ENCODE measurements at regions not wholly inside any gene's neighbourhood (a gene's known extent, or its start where the extent isn't known, plus 50 kb on each side); places are given as distances from the start of the nearest gene placed in this dataset.

DNA sequence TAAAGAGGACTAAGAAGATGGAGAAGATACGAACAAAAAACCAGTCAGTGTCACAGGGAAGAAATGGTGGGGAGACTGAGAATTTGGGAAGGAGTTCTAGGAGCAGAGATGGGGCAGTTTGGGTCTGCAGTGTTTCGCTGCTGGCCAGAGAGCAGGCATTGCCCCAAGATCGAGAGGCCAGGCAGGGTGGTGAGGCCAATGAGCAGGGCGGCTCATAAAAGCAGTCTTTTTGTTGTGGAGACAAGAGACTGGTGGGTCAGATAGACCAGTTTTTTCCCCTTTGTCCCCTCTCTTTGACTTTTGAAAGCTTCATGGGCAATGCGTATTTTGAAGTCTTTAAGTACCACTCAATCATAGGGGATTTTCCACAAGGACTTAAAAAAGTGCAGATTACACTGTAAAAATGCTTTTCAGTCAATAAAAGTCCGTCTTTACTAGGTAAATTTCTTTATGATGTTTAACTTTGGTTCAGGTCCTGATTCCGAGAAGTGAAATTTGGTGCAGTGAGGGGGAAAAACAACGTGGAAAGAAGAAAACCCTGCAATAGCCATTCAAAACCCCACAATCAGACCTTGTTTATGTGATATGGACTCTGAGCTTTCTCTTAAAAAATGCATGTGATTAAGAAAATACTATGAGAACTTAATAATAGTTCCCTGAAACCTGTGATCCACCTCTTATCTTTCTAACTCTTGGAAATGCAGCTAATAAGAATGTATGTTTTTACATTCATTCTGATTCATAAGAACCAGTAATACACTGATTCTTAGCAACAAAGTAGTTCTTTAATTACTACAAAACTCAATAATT is 338.9 kb downstream of the KLF5 start:
- 41% methylated on average over 8 of the region's 8 CpGs for WGBS (ENCODE audit: low lambda C conversion rate, missing lambda C conversion rate)
- peaks cover 43% of the 10 kb centered on the region for H3K4me1 ChIP-seq (ENCODE audit: insufficient read depth)
- H3K4me2 ChIP-seq: peak overlapping the region; percentile 58
- peak; percentile 19 for DNase-seq (ENCODE audit: low spot score)
- H3K4me3 ChIP-seq: no peak overlapping the region
- H3K79me2 ChIP-seq: no peaks in the 10 kb centered on the region
- H4K20me1 ChIP-seq (ENCODE audit: insufficient read depth, poor library complexity, severe bottlenecking): no peaks in the 10 kb centered on the region
- H3K27me3 ChIP-seq: no peaks in the 10 kb centered on the region
- no peaks in the 10 kb centered on the region for H3K9me2 ChIP-seq (replicated peaks; ENCODE audit: insufficient read depth)
- TF ChIP-seq EZH2phosphoT487 (IDR thresholded peaks at IDR 0.05; ENCODE audit: low read depth, severe bottlenecking, unreplicated experiment) (no peak), EZH2 (IDR thresholded peaks at IDR 0.05; ENCODE audit: borderline replicate concordance) (no peak)
- TF ChIP-seq, protein P1, sequence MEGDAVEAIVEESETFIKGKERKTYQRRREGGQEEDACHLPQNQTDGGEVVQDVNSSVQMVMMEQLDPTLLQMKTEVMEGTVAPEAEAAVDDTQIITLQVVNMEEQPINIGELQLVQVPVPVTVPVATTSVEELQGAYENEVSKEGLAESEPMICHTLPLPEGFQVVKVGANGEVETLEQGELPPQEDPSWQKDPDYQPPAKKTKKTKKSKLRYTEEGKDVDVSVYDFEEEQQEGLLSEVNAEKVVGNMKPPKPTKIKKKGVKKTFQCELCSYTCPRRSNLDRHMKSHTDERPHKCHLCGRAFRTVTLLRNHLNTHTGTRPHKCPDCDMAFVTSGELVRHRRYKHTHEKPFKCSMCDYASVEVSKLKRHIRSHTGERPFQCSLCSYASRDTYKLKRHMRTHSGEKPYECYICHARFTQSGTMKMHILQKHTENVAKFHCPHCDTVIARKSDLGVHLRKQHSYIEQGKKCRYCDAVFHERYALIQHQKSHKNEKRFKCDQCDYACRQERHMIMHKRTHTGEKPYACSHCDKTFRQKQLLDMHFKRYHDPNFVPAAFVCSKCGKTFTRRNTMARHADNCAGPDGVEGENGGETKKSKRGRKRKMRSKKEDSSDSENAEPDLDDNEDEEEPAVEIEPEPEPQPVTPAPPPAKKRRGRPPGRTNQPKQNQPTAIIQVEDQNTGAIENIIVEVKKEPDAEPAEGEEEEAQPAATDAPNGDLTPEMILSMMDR (IDR thresholded peaks at IDR 0.05; ENCODE audit: poor library complexity): no peak
- no peaks in the 10 kb centered on the region for H3K36me3 ChIP-seq (replicated peaks; ENCODE audit: insufficient read depth, low read depth)
- H3K27ac ChIP-seq: peak overlapping the region; percentile 85
- H2AFZ ChIP-seq: no peak overlapping the region
- H3K9me3 ChIP-seq (ENCODE audit: low read depth): no peaks in the 10 kb centered on the region

DNA sequence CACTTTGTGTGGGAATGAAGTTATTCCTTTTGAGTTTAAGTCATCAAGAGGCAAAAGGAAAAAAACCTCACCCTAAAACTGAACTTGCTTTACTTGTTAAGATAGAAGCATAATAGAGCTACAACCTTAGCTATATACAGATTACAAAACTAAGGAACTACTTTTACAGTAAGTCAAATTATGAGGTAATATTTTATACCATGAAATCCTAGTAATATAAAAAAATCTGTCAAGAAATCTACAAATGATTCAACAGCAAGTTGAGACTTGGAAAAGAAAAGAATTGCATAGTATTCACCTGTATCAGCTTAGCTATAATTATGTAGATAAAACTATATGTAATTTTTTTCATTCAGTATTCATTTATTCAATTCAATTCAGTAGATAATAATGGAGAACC is 335.3 kb downstream of the KLF5 start:
- Histone ChIP-seq H3K4me3 (no peak overlapping the region), H4K20me1 (ENCODE audit: insufficient read depth, poor library complexity, severe bottlenecking) (no peaks in the 10 kb centered on the region), H3K9me2 (replicated peaks; ENCODE audit: insufficient read depth) (no peaks in the 10 kb centered on the region), H3K4me1 (ENCODE audit: insufficient read depth) (peaks cover 25% of the 10 kb centered on the region), H3K27ac (no peak overlapping the region), H3K4me2 (no peak overlapping the region), H3K9me3 (ENCODE audit: low read depth) (no peaks in the 10 kb centered on the region), H3K79me2 (no peaks in the 10 kb centered on the region), H3K27me3 (no peaks in the 10 kb centered on the region), H2AFZ (no peak overlapping the region), H3K36me3 (replicated peaks; ENCODE audit: insufficient read depth, low read depth) (no peaks in the 10 kb centered on the region)
- TF ChIP-seq, protein P1 (IDR thresholded peaks at IDR 0.05; ENCODE audit: poor library complexity): no peak
- TF ChIP-seq EZH2phosphoT487 (IDR thresholded peaks at IDR 0.05; ENCODE audit: low read depth, severe bottlenecking, unreplicated experiment): no peak
- no peak for TF ChIP-seq EZH2 (IDR thresholded peaks at IDR 0.05; ENCODE audit: borderline replicate concordance)
- DNase-seq (ENCODE audit: low spot score): no peak

DNA sequence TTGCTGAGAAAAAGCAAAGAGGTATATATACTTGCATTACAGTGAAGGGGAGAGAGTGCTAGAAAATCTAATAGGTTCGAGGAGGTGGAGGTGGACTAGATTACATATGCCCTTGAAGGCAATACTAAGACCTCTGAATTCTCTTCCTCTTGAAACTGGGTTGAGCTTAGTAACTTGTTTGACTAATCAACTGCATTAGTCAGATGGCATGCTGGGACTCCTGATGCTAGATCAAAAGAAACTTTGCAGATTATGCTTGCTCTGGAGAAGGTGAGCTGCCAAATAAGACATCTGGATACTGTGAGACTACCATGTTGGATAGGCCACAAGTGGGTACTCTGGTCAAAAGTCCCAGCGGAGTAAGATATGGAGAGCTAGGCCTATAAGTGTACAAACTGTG is 331.3 kb downstream of the KLF5 start:
- H3K79me2 ChIP-seq: no peaks in the 10 kb centered on the region
- no peak overlapping the region for H3K27ac ChIP-seq
- no peak overlapping the region for H2AFZ ChIP-seq
- no peaks in the 10 kb centered on the region for H3K9me2 ChIP-seq (replicated peaks; ENCODE audit: insufficient read depth)
- no peaks in the 10 kb centered on the region for H3K4me1 ChIP-seq (ENCODE audit: insufficient read depth)
- no peak overlapping the region for H3K4me3 ChIP-seq
- TF ChIP-seq EZH2phosphoT487 (IDR thresholded peaks at IDR 0.05; ENCODE audit: low read depth, severe bottlenecking, unreplicated experiment) (no peak), EZH2 (IDR thresholded peaks at IDR 0.05; ENCODE audit: borderline replicate concordance) (no peak)
- TF ChIP-seq, protein P1 (IDR thresholded peaks at IDR 0.05; ENCODE audit: poor library complexity): no peak
- H3K4me2 ChIP-seq: no peak overlapping the region
- no peaks in the 10 kb centered on the region for H3K36me3 ChIP-seq (replicated peaks; ENCODE audit: insufficient read depth, low read depth)
- no peaks in the 10 kb centered on the region for H3K9me3 ChIP-seq (ENCODE audit: low read depth)
- H4K20me1 ChIP-seq (ENCODE audit: insufficient read depth, poor library complexity, severe bottlenecking): no peaks in the 10 kb centered on the region
- no peak for DNase-seq (ENCODE audit: low spot score)
- no peaks in the 10 kb centered on the region for H3K27me3 ChIP-seq
- 90% methylated on average over 2 of the region's 2 CpGs for WGBS (ENCODE audit: low lambda C conversion rate, missing lambda C conversion rate)

Measured in hepatocyte (in vitro differentiated cells).